PFSK-1 (cell line): ENCODE measurements at regions not wholly inside any gene's neighbourhood (a gene's known extent, or its start where the extent isn't known, plus 50 kb on each side); places are given as distances from the start of the nearest gene placed in this dataset.

Experiments
- FOXP2 ChIP-seq: optimal IDR thresholded peaks from 2 replicates; pipeline ENCODE3; 2011; ENCODE audit warnings: borderline replicate concordance, control low read depth, inconsistent platforms; ENCODE audit not compliant: insufficient read depth; ENCODE audit errors: extremely low read length, extremely low read depth
- POLR2AphosphoS5 ChIP-seq: IDR thresholded peaks from 2 replicates; pipeline ENCODE4 v1.6.1; 2012; ENCODE audit warnings: low read depth, mild to moderate bottlenecking, control low read depth, low read length, moderate library complexity
- SIN3A ChIP-seq: IDR thresholded peaks from 2 replicates; pipeline ENCODE4 v1.6.1; 2012; ENCODE audit warnings: mild to moderate bottlenecking, low read length, moderate library complexity, borderline replicate concordance; ENCODE audit not compliant: insufficient read depth
- TAF1 ChIP-seq: IDR thresholded peaks from 2 replicates; pipeline ENCODE4 v1.6.1; 2012; ENCODE audit warnings: low read length, control low read depth, borderline replicate concordance; ENCODE audit not compliant: insufficient read depth
- TF ChIP-seq, protein P1 (sequence below), 2 experiments: IDR thresholded peaks; 2 replicates each; pipeline versions ENCODE4 v1.6.1 to v1.8.0; 2011 to 2012; ENCODE audit warnings: low read depth in 2 of 2, low read length in 2 of 2, control low read depth in 1 of 2, inconsistent platforms in 1 of 2, mild to moderate bottlenecking in 1 of 2, moderate library complexity in 1 of 2; ENCODE audit not compliant: insufficient read depth in 1 of 2

DNA sequence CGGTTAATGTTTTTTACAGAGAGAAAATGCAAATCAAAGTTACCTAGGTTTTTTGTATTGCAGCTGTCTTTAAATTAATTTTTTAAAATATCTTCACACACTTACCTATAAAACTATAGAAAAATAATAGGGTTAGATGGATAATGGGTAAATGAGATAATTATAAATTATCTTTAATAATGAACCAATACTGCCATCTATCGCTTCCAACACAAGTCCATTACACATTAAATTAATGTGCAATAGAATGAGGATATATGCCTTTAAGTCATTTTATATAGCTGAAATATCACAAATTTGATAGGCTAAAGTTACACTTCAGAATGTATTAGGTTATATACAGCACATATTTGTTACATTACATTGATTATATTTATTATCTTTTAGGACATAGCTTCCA, 2212.8 kb downstream of the MRPL39 start:
- TF ChIP-seq POLR2AphosphoS5 (no peak), SIN3A (no peak), TAF1 (no peak), FOXP2 (no peak)
- TF ChIP-seq, protein P1, sequence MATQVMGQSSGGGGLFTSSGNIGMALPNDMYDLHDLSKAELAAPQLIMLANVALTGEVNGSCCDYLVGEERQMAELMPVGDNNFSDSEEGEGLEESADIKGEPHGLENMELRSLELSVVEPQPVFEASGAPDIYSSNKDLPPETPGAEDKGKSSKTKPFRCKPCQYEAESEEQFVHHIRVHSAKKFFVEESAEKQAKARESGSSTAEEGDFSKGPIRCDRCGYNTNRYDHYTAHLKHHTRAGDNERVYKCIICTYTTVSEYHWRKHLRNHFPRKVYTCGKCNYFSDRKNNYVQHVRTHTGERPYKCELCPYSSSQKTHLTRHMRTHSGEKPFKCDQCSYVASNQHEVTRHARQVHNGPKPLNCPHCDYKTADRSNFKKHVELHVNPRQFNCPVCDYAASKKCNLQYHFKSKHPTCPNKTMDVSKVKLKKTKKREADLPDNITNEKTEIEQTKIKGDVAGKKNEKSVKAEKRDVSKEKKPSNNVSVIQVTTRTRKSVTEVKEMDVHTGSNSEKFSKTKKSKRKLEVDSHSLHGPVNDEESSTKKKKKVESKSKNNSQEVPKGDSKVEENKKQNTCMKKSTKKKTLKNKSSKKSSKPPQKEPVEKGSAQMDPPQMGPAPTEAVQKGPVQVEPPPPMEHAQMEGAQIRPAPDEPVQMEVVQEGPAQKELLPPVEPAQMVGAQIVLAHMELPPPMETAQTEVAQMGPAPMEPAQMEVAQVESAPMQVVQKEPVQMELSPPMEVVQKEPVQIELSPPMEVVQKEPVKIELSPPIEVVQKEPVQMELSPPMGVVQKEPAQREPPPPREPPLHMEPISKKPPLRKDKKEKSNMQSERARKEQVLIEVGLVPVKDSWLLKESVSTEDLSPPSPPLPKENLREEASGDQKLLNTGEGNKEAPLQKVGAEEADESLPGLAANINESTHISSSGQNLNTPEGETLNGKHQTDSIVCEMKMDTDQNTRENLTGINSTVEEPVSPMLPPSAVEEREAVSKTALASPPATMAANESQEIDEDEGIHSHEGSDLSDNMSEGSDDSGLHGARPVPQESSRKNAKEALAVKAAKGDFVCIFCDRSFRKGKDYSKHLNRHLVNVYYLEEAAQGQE (IDR thresholded peaks at IDR 0.05; ENCODE audit: insufficient read depth in 1 of 2, low read depth in 2 of 2, low read length in 2 of 2): no peak
